GM21717 (cell line): ENCODE measurements at regions not wholly inside any gene's neighbourhood (a gene's known extent, or its start where the extent isn't known, plus 50 kb on each side); places are given as distances from the start of the nearest gene placed in this dataset.
"Not testable (repeated sequence)": the region's sequence is repeated elsewhere in the genome, so short reads cannot be mapped to it uniquely, and the experiment has no call there.

Experiments used
- ATAC-seq: cut with Tn5 transposase; IDR thresholded peaks from one replicate; pipeline ENCODE4 v1.9.1; 2021; ENCODE audit warnings: mild to moderate bottlenecking, moderate library complexity; ENCODE audit not compliant: unreplicated experiment

GRCh38 chrX:43211570-43211969 lies 433.6 kb upstream of the PPP1R2C start:
- ATAC-seq, result no peak

- no peak for ATAC-seq
Observed at GRCh38 chrX:43218198-43218597, 437.9 kb upstream of the MAOA start.

GRCh38 chrX:43224496-43224895 lies 431.6 kb upstream of the MAOA start:
- no peak for ATAC-seq

- ATAC-seq, result no peak
Observed at GRCh38 chrX:43225626-43226328, 430.3 kb upstream of the MAOA start.

GRCh38 chrX:43238461-43238945 lies 417.6 kb upstream of the MAOA start:
- ATAC-seq, result no peak

- ATAC-seq, result no peak
Observed at GRCh38 chrX:43239356-43239755, 416.7 kb upstream of the MAOA start.

GRCh38 chrX:43255596-43255995 lies 400.5 kb upstream of the MAOA start:
- ATAC-seq, result no peak

GRCh38 chrX:43266487-43266886 lies 389.6 kb upstream of the MAOA start:
- ATAC-seq, result no peak

GRCh38 chrX:43267652-43268051 lies 388.4 kb upstream of the MAOA start:
- no peak for ATAC-seq

- ATAC-seq, result no peak
Observed at GRCh38 chrX:43269201-43269600, 386.9 kb upstream of the MAOA start.

- no peak for ATAC-seq
Observed at GRCh38 chrX:43277879-43278278, 378.2 kb upstream of the MAOA start.

- ATAC-seq, result no peak
Observed at GRCh38 chrX:43278440-43278839, 377.7 kb upstream of the MAOA start.

- ATAC-seq, result no peak
Observed at GRCh38 chrX:43279341-43279808, 376.7 kb upstream of the MAOA start.

GRCh38 chrX:43283187-43283586 lies 372.9 kb upstream of the MAOA start:
- ATAC-seq, result no peak

- not testable (repeated sequence) for ATAC-seq
Observed at GRCh38 chrX:43311625-43312024, 344.5 kb upstream of the MAOA start.

GRCh38 chrX:43313035-43313434 lies 343.1 kb upstream of the MAOA start:
- ATAC-seq, result no peak

- ATAC-seq, result no peak
Observed at GRCh38 chrX:43314525-43314924, 341.6 kb upstream of the MAOA start.

GRCh38 chrX:43315622-43316021 lies 340.5 kb upstream of the MAOA start:
- ATAC-seq, result no peak

- ATAC-seq, result no peak
Observed at GRCh38 chrX:43316146-43316545, 340.0 kb upstream of the MAOA start.

GRCh38 chrX:43317378-43317777 lies 338.7 kb upstream of the MAOA start:
- no peak for ATAC-seq

- ATAC-seq, result no peak
Observed at GRCh38 chrX:43328358-43328946, 327.6 kb upstream of the MAOA start.

GRCh38 chrX:43333543-43333942 lies 322.6 kb upstream of the MAOA start:
- ATAC-seq, result no peak

- ATAC-seq, result no peak
Observed at GRCh38 chrX:43345166-43345565, 310.9 kb upstream of the MAOA start.
